GM23338 (cell line): ENCODE measurements at regions not wholly inside any gene's neighbourhood (a gene's known extent, or its start where the extent isn't known, plus 50 kb on each side); places are given as distances from the start of the nearest gene placed in this dataset.

ENCODE experiments used
- CREB1 ChIP-seq: fragments of 250-450 bp; sonication (Bioruptor Pico); IDR thresholded peaks from 2 replicates; pipeline ENCODE4 v1.5.0; 2020; ENCODE audit warnings: low read depth, mild to moderate bottlenecking, moderate library complexity
- POLR2AphosphoS5 ChIP-seq: IDR thresholded peaks from 2 replicates; pipeline ENCODE4 v1.6.1; 2016; ENCODE audit warnings: antibody characterized with exemption, low read depth
- TF ChIP-seq, protein P1 (sequence below), 2 experiments: fragments of 200-600 bp in 1 of 2; sonication (generic) in 1 of 2; conservative IDR thresholded peaks; 2 replicates each; pipeline versions ENCODE4 v1.5.1 to v1.6.1; 2016 to 2017; ENCODE audit warnings: antibody characterized with exemption in 2 of 2, low read depth in 2 of 2, mild to moderate bottlenecking in 2 of 2, moderate library complexity in 1 of 2

DNA sequence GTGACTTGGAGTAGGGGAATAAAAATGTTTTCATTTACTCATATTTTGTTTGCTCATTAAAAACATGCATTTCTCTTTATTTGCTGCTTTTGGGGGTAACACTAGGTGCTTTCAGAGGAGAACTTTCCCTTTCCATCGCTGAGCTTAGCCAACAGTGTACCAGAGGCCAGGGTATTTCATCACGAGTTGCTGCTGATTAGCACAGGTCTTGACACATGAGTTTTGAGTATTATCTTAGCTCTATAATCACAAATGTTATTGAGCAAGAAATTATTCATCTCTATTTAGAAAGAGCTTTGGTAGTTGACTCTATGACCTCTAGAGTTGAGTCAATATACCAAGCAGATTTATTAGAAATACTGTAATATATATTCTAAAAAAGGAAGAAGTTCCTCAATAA, 375.9 kb downstream of the NXPH1 start:
- TF ChIP-seq, protein P1, sequence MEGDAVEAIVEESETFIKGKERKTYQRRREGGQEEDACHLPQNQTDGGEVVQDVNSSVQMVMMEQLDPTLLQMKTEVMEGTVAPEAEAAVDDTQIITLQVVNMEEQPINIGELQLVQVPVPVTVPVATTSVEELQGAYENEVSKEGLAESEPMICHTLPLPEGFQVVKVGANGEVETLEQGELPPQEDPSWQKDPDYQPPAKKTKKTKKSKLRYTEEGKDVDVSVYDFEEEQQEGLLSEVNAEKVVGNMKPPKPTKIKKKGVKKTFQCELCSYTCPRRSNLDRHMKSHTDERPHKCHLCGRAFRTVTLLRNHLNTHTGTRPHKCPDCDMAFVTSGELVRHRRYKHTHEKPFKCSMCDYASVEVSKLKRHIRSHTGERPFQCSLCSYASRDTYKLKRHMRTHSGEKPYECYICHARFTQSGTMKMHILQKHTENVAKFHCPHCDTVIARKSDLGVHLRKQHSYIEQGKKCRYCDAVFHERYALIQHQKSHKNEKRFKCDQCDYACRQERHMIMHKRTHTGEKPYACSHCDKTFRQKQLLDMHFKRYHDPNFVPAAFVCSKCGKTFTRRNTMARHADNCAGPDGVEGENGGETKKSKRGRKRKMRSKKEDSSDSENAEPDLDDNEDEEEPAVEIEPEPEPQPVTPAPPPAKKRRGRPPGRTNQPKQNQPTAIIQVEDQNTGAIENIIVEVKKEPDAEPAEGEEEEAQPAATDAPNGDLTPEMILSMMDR (conservative IDR thresholded peaks at IDR 0.05; ENCODE audit: low read depth in 2 of 2) = no peak
- TF ChIP-seq POLR2AphosphoS5 (no peak), CREB1 (CRISPR knock-in tag) (no peak)
